Spinal cord (tissue), 9 donors: ENCODE measurements at regions not wholly inside any gene's neighbourhood (a gene's known extent, or its start where the extent isn't known, plus 50 kb on each side); places are given as distances from the start of the nearest gene placed in this dataset.

ENCODE experiments used
- DNase-seq, 6 donors: peaks; one replicate each; pipeline versions ENCODE4 v3.0.0 to v3.0.0-alpha.2; 2013 to 2015; ENCODE audit warnings: low spot score in 6 of 6, low read depth in 4 of 6
- H3K27ac ChIP-seq: one replicate; pipeline ENCODE4 v1.5.1; 2013; ENCODE audit warnings: low read depth, low read length, control low read depth
- H3K27me3 ChIP-seq: one replicate; pipeline ENCODE4 v1.6.1; 2013; ENCODE audit warnings: low read length; ENCODE audit not compliant: control insufficient read depth, insufficient read depth
- H3K36me3 ChIP-seq: one replicate; pipeline ENCODE4 v1.6.1; 2013; ENCODE audit warnings: low read length; ENCODE audit not compliant: control insufficient read depth, insufficient read depth
- H3K4me1 ChIP-seq: one replicate; pipeline ENCODE4 v1.6.1; 2013; ENCODE audit warnings: low read length; ENCODE audit not compliant: control insufficient read depth, insufficient read depth
- H3K4me3 ChIP-seq: one replicate; pipeline ENCODE4 v1.5.1; 2013; ENCODE audit warnings: low read depth, low read length, control low read depth
- H3K9me3 ChIP-seq: one replicate; pipeline ENCODE4 v1.6.1; 2013; ENCODE audit warnings: low read length; ENCODE audit not compliant: control insufficient read depth, insufficient read depth
- WGBS: methylation state at CpG from one replicate; pipeline ENCODE4 v1.1.5; 2013; ENCODE audit warnings: missing lambda C conversion rate; ENCODE audit not compliant: insufficient coverage; 5-methylcytosine and 5-hydroxymethylcytosine counted together
- donor health status: healthy.

GRCh38 chrX:9162698-9163097 lies 128.8 kb upstream of the FAM9B start:
- Histone ChIP-seq H3K36me3 (no peaks in the 10 kb centered on the region), H3K27ac (no peak overlapping the region), H3K27me3 (peaks cover 4% of the 10 kb centered on the region), H3K9me3 (peaks cover 3% of the 10 kb centered on the region), H3K4me3 (no peak overlapping the region), H3K4me1 (no peaks in the 10 kb centered on the region)
- WGBS: no CpG with 5 or more reads among the region's 3 CpGs
- DNase-seq: no peak

GRCh38 chrX:9163214-9163709 lies 129.3 kb upstream of the FAM9B start:
- H3K27ac ChIP-seq: no peak overlapping the region
- DNase-seq: peak in 1 of 6 donors; percentile 15
- peaks cover 3% of the 10 kb centered on the region for H3K9me3 ChIP-seq
- H3K27me3 ChIP-seq: peaks cover 2% of the 10 kb centered on the region
- 14% methylated on average over 2 of the region's 5 CpGs for WGBS
- no peaks in the 10 kb centered on the region for H3K36me3 ChIP-seq
- H3K4me3 ChIP-seq: no peak overlapping the region
- no peaks in the 10 kb centered on the region for H3K4me1 ChIP-seq

- Histone ChIP-seq H3K9me3 (peaks cover 3% of the 10 kb centered on the region), H3K27me3 (no peaks in the 10 kb centered on the region), H3K4me3 (no peak overlapping the region), H3K27ac (no peak overlapping the region), H3K4me1 (no peaks in the 10 kb centered on the region), H3K36me3 (no peaks in the 10 kb centered on the region)
- no peak for DNase-seq
- WGBS: 90% methylated on average over 2 of the region's 7 CpGs
These were observed 130.2 kb upstream of the FAM9B start for GRCh38 chrX:9164086-9164485.

GRCh38 chrX:9164533-9165426 lies 130.9 kb upstream of the FAM9B start:
- no peak overlapping the region for H3K4me3 ChIP-seq
- 87% methylated on average over 6 of the region's 11 CpGs for WGBS
- no peaks in the 10 kb centered on the region for H3K4me1 ChIP-seq
- DNase-seq: no peak
- no peaks in the 10 kb centered on the region for H3K36me3 ChIP-seq
- H3K9me3 ChIP-seq: peaks cover 3% of the 10 kb centered on the region
- no peaks in the 10 kb centered on the region for H3K27me3 ChIP-seq
- H3K27ac ChIP-seq: no peak overlapping the region

GRCh38 chrX:9166584-9166944 lies 132.6 kb upstream of the FAM9B start:
- no peak overlapping the region for H3K27ac ChIP-seq
- WGBS: no CpG with 5 or more reads among the region's 1 CpG
- peak in 1 of 6 donors; percentile 45 for DNase-seq

GRCh38 chrX:9171841-9172463 lies 138.0 kb upstream of the FAM9B start:
- Histone ChIP-seq H3K36me3 (no peaks in the 10 kb centered on the region), H3K27ac (no peak overlapping the region), H3K9me3 (peaks cover 2% of the 10 kb centered on the region), H3K27me3 (peaks cover 3% of the 10 kb centered on the region), H3K4me1 (no peaks in the 10 kb centered on the region), H3K4me3 (no peak overlapping the region)
- DNase-seq: peak in 1 of 6 donors; percentile 71
- 53% methylated on average over 1 of the region's 7 CpGs for WGBS

More at GRCh38 chrX:9166584-9166944, 132.6 kb upstream of the FAM9B start:
- H3K4me1 ChIP-seq: no peaks in the 10 kb centered on the region
- H3K27me3 ChIP-seq: peaks cover 3% of the 10 kb centered on the region
- peaks cover 3% of the 10 kb centered on the region for H3K9me3 ChIP-seq
- no peak overlapping the region for H3K4me3 ChIP-seq
- no peaks in the 10 kb centered on the region for H3K36me3 ChIP-seq

- H3K36me3 ChIP-seq: no peaks in the 10 kb centered on the region
- H3K4me1 ChIP-seq: no peaks in the 10 kb centered on the region
- no peak overlapping the region for H3K4me3 ChIP-seq
- peaks cover 3% of the 10 kb centered on the region for H3K27me3 ChIP-seq
- DNase-seq: no peak
- H3K9me3 ChIP-seq: no peaks in the 10 kb centered on the region
- H3K27ac ChIP-seq: no peak overlapping the region
- no CpG with 5 or more reads among the region's 6 CpGs for WGBS
These were observed 138.5 kb upstream of the FAM9B start for GRCh38 chrX:9172464-9172850.

- peaks cover 2% of the 10 kb centered on the region for H3K9me3 ChIP-seq
- peaks cover 2% of the 10 kb centered on the region for H3K27me3 ChIP-seq
- no peaks in the 10 kb centered on the region for H3K4me1 ChIP-seq
- 74% methylated on average over 3 of the region's 3 CpGs for WGBS
- no peaks in the 10 kb centered on the region for H3K36me3 ChIP-seq
- no peak overlapping the region for H3K4me3 ChIP-seq
- DNase-seq: no peak
- no peak overlapping the region for H3K27ac ChIP-seq
These were observed 146.7 kb upstream of the FAM9B start for GRCh38 chrX:9180623-9181022.

- peaks cover 6% of the 10 kb centered on the region for H3K27me3 ChIP-seq
- 78% methylated on average over 2 of the region's 3 CpGs for WGBS
- H3K4me3 ChIP-seq: no peak overlapping the region
- no peak for DNase-seq
- peaks cover 2% of the 10 kb centered on the region for H3K9me3 ChIP-seq
- no peaks in the 10 kb centered on the region for H3K36me3 ChIP-seq
- H3K4me1 ChIP-seq: no peaks in the 10 kb centered on the region
- H3K27ac ChIP-seq: no peak overlapping the region
These were observed 148.1 kb upstream of the FAM9B start for GRCh38 chrX:9182041-9182440.
